Left renal pelvis (tissue), 4 donors: ENCODE measurements at regions not wholly inside any gene's neighbourhood (a gene's known extent, or its start where the extent isn't known, plus 50 kb on each side); places are given as distances from the start of the nearest gene placed in this dataset.
A peak's percentile ranks its signal among the peaks of the same experiment; 100 is the strongest.
"Not testable (repeated sequence)": the region's sequence is repeated elsewhere in the genome, so short reads cannot be mapped to it uniquely, and the experiment has no call there.

Experiments
- DNase-seq, 4 donors: peaks; one replicate each; pipeline ENCODE4 v3.0.0-alpha.2; 2013; ENCODE audit warnings: low read depth in 4 of 4, low spot score in 3 of 4

- DNase-seq: no peak
Measured at GRCh38 chr3:35292568-35292967, 346.8 kb upstream of the ARPP21 start.

GRCh38 chr3:35295906-35296305 lies 343.4 kb upstream of the ARPP21 start:
- no peak for DNase-seq

GRCh38 chr3:35296533-35296932 lies 342.8 kb upstream of the ARPP21 start:
- DNase-seq: no peak

- not testable (repeated sequence) for DNase-seq
Measured at GRCh38 chr3:35296944-35297343, 342.4 kb upstream of the ARPP21 start.

GRCh38 chr3:35305406-35305805 lies 333.9 kb upstream of the ARPP21 start:
- no peak for DNase-seq

- no peak for DNase-seq
Measured at GRCh38 chr3:35307296-35307695, 332.0 kb upstream of the ARPP21 start.

- DNase-seq: not testable (repeated sequence)
Measured at GRCh38 chr3:35316841-35317240, 322.5 kb upstream of the ARPP21 start.

- DNase-seq: no peak
Measured at GRCh38 chr3:35320646-35321407, 318.5 kb upstream of the ARPP21 start.

- no peak for DNase-seq
Measured at GRCh38 chr3:35322070-35322469, 317.3 kb upstream of the ARPP21 start.

GRCh38 chr3:35335703-35336102 lies 303.6 kb upstream of the ARPP21 start:
- no peak for DNase-seq

- no peak for DNase-seq
Measured at GRCh38 chr3:35336601-35337000, 302.7 kb upstream of the ARPP21 start.

GRCh38 chr3:35338186-35338585 lies 301.1 kb upstream of the ARPP21 start:
- no peak for DNase-seq

GRCh38 chr3:35380196-35380595 lies 259.1 kb upstream of the ARPP21 start:
- DNase-seq: no peak

GRCh38 chr3:35383216-35383615 lies 256.1 kb upstream of the ARPP21 start:
- DNase-seq: no peak

- DNase-seq: no peak
Measured at GRCh38 chr3:35383719-35384555, 255.4 kb upstream of the ARPP21 start.

- DNase-seq: no peak
Measured at GRCh38 chr3:35385271-35385670, 254.1 kb upstream of the ARPP21 start.

GRCh38 chr3:35389907-35390306 lies 249.4 kb upstream of the ARPP21 start:
- no peak for DNase-seq

- DNase-seq: no peak
Measured at GRCh38 chr3:35392187-35392586, 247.1 kb upstream of the ARPP21 start.

GRCh38 chr3:35393901-35394799 lies 245.2 kb upstream of the ARPP21 start:
- peak; percentile 7 to 46 (median 14) for DNase-seq

GRCh38 chr3:35394905-35395304 lies 244.4 kb upstream of the ARPP21 start:
- DNase-seq: no peak

- no peak for DNase-seq
Measured at GRCh38 chr3:35401671-35402070, 237.7 kb upstream of the ARPP21 start.
